ENCODE measurements at regions not wholly inside any gene's neighbourhood (a gene's known extent, or its start where the extent isn't known, plus 50 kb on each side); places are given as distances from the start of the nearest gene placed in this dataset.
"Not testable (repeated sequence)": the region's sequence is repeated elsewhere in the genome, so short reads cannot be mapped to it uniquely, and the experiment has no call there.

- TF ChIP-seq CTCF (IDR thresholded peaks at IDR 0.05; ENCODE audit: low read depth, low read length); POLR2A (IDR thresholded peaks at IDR 0.05; ENCODE audit: extremely low read depth, insufficient read length); MYC (IDR thresholded peaks at IDR 0.05; ENCODE audit: low read depth, low read length): not testable (repeated sequence)
Observed at GRCh38 chr21:38998281-38998680, 185.0 kb downstream of the PSMG1 start.
